NCI-H1417 treated with DMSO at 0.1 percent for 48 hours (cell line): ENCODE measurements at regions not wholly inside any gene's neighbourhood (a gene's known extent, or its start where the extent isn't known, plus 50 kb on each side); places are given as distances from the start of the nearest gene placed in this dataset.

Source experiments
- DNase-seq: peaks from one replicate; lab custom pipeline; 2025; lab: John Stamatoyannopoulos, UW

- DNase-seq = no peak
Observed at GRCh38 chr18:25810736-25811135, 279.7 kb downstream of the SS18 start.

GRCh38 chr18:25805939-25806338, 284.5 kb downstream of the SS18 start:
- no peak for DNase-seq

- DNase-seq = no peak
Observed at GRCh38 chr18:25805323-25805722, 285.1 kb downstream of the SS18 start.

- no peak for DNase-seq
Observed at GRCh38 chr18:25799231-25799630, 291.2 kb downstream of the SS18 start.

- no peak for DNase-seq
Observed at GRCh38 chr18:25798046-25798445, 292.4 kb downstream of the SS18 start.

- DNase-seq = no peak
Observed at GRCh38 chr18:25795213-25795612, 295.2 kb downstream of the SS18 start.

- no peak for DNase-seq
Observed at GRCh38 chr18:25787276-25787675, 303.1 kb downstream of the SS18 start.

- DNase-seq = no peak
Observed at GRCh38 chr18:25786758-25787157, 303.7 kb downstream of the SS18 start.

- no peak for DNase-seq
Observed at GRCh38 chr18:25780105-25780504, 310.3 kb downstream of the SS18 start.

- DNase-seq = no peak
Observed at GRCh38 chr18:25771796-25772195, 318.6 kb downstream of the SS18 start.

GRCh38 chr18:25764777-25765176, 325.6 kb downstream of the SS18 start:
- no peak for DNase-seq

- DNase-seq = no peak
Observed at GRCh38 chr18:25759111-25759510, 331.3 kb downstream of the SS18 start.

- DNase-seq = no peak
Observed at GRCh38 chr18:25743646-25744151, 346.7 kb downstream of the SS18 start.

- DNase-seq = no peak
Observed at GRCh38 chr18:25739376-25739775, 351.0 kb downstream of the SS18 start.

- no peak for DNase-seq
Observed at GRCh38 chr18:25737710-25738311, 352.6 kb downstream of the SS18 start.

- DNase-seq = no peak
Observed at GRCh38 chr18:25736516-25736915, 353.9 kb downstream of the SS18 start.

- DNase-seq = no peak
Observed at GRCh38 chr18:25735459-25735858, 355.0 kb downstream of the SS18 start.

GRCh38 chr18:25734336-25734735, 356.1 kb downstream of the SS18 start:
- no peak for DNase-seq

GRCh38 chr18:25732862-25733261, 357.6 kb downstream of the SS18 start:
- no peak for DNase-seq

- DNase-seq = no peak
Observed at GRCh38 chr18:25729072-25729471, 361.3 kb downstream of the SS18 start.

GRCh38 chr18:25727281-25727985, 363.0 kb downstream of the SS18 start:
- DNase-seq = no peak

- no peak for DNase-seq
Observed at GRCh38 chr18:25726298-25726697, 364.1 kb downstream of the SS18 start.

- DNase-seq = no peak
Observed at GRCh38 chr18:25725501-25725900, 364.9 kb downstream of the SS18 start.

- no peak for DNase-seq
Observed at GRCh38 chr18:25724997-25725396, 365.4 kb downstream of the SS18 start.
